Neural cell (in vitro differentiated cells): ENCODE measurements at regions not wholly inside any gene's neighbourhood (a gene's known extent, or its start where the extent isn't known, plus 50 kb on each side); places are given as distances from the start of the nearest gene placed in this dataset.

Experiments used
- H2AFZ ChIP-seq: fragments of 200-600, 300-800 bp; sonication (generic), shearing (Covaris generic); 2 replicates; pipeline ENCODE4 v1.6.0; 2014; ENCODE audit warnings: low read depth, mild to moderate bottlenecking, antibody characterized with exemption, low read length, moderate library complexity
- H3F3A ChIP-seq: fragments of 200-600 bp; shearing (Covaris generic); 2 replicates; pipeline ENCODE4 v1.6.1; 2016; ENCODE audit warnings: mild to moderate bottlenecking, moderate library complexity, mixed read lengths, antibody characterized with exemption, low read length; ENCODE audit not compliant: insufficient read depth, poor library complexity, severe bottlenecking
- H3K27ac ChIP-seq: fragments of 200-600, 300-800 bp; sonication (generic), shearing (Covaris generic); 2 replicates; pipeline ENCODE4 v1.5.1; 2014; ENCODE audit warnings: mild to moderate bottlenecking, low read length, moderate library complexity
- H3K27me3 ChIP-seq: fragments of 300-800, 200-600 bp; sonication (generic), shearing (Covaris generic); 2 replicates; pipeline ENCODE4 v1.6.0; 2014; ENCODE audit warnings: mild to moderate bottlenecking, low read depth, low read length, moderate library complexity; ENCODE audit not compliant: insufficient read depth
- H3K36me3 ChIP-seq: fragments of 300-800, 200-600 bp; sonication (generic), shearing (Covaris generic); 2 replicates; pipeline ENCODE4 v1.5.1; 2014; ENCODE audit warnings: mild to moderate bottlenecking, antibody characterized with exemption, low read length, moderate library complexity; ENCODE audit not compliant: insufficient read depth
- H3K4me2 ChIP-seq: fragments of 300-800, 200-600 bp; sonication (generic), shearing (Covaris generic); 2 replicates; pipeline ENCODE4 v1.6.0; 2014; ENCODE audit warnings: mild to moderate bottlenecking, low read length
- H3K4me3 ChIP-seq: fragments of 300-800, 200-600 bp; sonication (generic), shearing (Covaris generic); 2 replicates; pipeline ENCODE4 v1.5.1; 2014; ENCODE audit warnings: mild to moderate bottlenecking, low read length, moderate library complexity
- H3K79me2 ChIP-seq: fragments of 200-600 bp; shearing (Covaris generic); replicated peaks from 2 replicates; pipeline ENCODE4 v1.6.0; 2014; ENCODE audit warnings: mild to moderate bottlenecking, low read length, moderate library complexity; ENCODE audit not compliant: insufficient read depth
- H3K9ac ChIP-seq: fragments of 300-800, 200-600 bp; sonication (generic), shearing (Covaris generic); 2 replicates; pipeline ENCODE4 v1.6.1; 2016; ENCODE audit warnings: mild to moderate bottlenecking, low read length, mixed read lengths
- H3K9me2 ChIP-seq: fragments of 200-600 bp; shearing (Covaris generic); 2 replicates; pipeline ENCODE4 v1.6.1; 2016; ENCODE audit warnings: mild to moderate bottlenecking, low read length, mixed read lengths; ENCODE audit not compliant: insufficient read depth
- H3K9me3 ChIP-seq: fragments of 200-600, 300-800 bp; sonication (generic), shearing (Covaris generic); 2 replicates; pipeline ENCODE4 v1.6.1; 2016; ENCODE audit warnings: mild to moderate bottlenecking, mixed run types, low read length, moderate library complexity, mixed read lengths
- H4K20me1 ChIP-seq: fragments of 200-600 bp; shearing (Covaris generic); 2 replicates; pipeline ENCODE4 v1.6.1; 2016; ENCODE audit warnings: mild to moderate bottlenecking, mixed run types; ENCODE audit not compliant: insufficient read depth
- EP300 ChIP-seq: fragments of 450-650 bp; conservative IDR thresholded peaks from 2 replicates; pipeline ENCODE4 v1.6.1; 2014; ENCODE audit warnings: antibody characterized with exemption, mild to moderate bottlenecking, moderate library complexity; ENCODE audit not compliant: poor library complexity, severe bottlenecking
- EZH2 ChIP-seq: fragments of 200-600, 300-800 bp; shearing (Covaris generic), sonication (generic); IDR thresholded peaks from 2 replicates; pipeline ENCODE4 v1.6.1; 2014; ENCODE audit warnings: antibody characterized with exemption, low read length, borderline replicate concordance, mild to moderate bottlenecking; ENCODE audit not compliant: insufficient read depth, poor library complexity, severe bottlenecking
- MXI1 ChIP-seq: fragments of 450-650 bp; conservative IDR thresholded peaks from 2 replicates; pipeline ENCODE4 v1.6.1; 2014; ENCODE audit warnings: antibody characterized with exemption, mild to moderate bottlenecking; ENCODE audit not compliant: poor library complexity, severe bottlenecking
- POLR2AphosphoS5 ChIP-seq: IDR thresholded peaks from 2 replicates; pipeline ENCODE4 v1.6.1; 2012
- RAD21 ChIP-seq: fragments of 450-650 bp; conservative IDR thresholded peaks from 2 replicates; pipeline ENCODE4 v1.6.1; 2014; ENCODE audit warnings: antibody characterized with exemption, mild to moderate bottlenecking, moderate library complexity
- SMC3 ChIP-seq: fragments of 450-650 bp; conservative IDR thresholded peaks from 2 replicates; pipeline ENCODE4 v1.6.1; 2014; ENCODE audit warnings: antibody characterized with exemption, mild to moderate bottlenecking, moderate library complexity; ENCODE audit not compliant: poor library complexity
- TAF1 ChIP-seq: IDR thresholded peaks from 2 replicates; pipeline ENCODE4 v1.6.1; 2012; ENCODE audit warnings: low read depth
- TF ChIP-seq, protein P1 (sequence below): IDR thresholded peaks from 2 replicates; pipeline ENCODE4 v1.6.1; 2012; ENCODE audit warnings: borderline replicate concordance
- TF ChIP-seq, protein P2 (sequence below): fragments of 450-650 bp; IDR thresholded peaks from 2 replicates; pipeline ENCODE4 v1.5.1; 2014; ENCODE audit warnings: antibody characterized with exemption, mild to moderate bottlenecking, moderate library complexity; ENCODE audit not compliant: poor library complexity, severe bottlenecking

DNA sequence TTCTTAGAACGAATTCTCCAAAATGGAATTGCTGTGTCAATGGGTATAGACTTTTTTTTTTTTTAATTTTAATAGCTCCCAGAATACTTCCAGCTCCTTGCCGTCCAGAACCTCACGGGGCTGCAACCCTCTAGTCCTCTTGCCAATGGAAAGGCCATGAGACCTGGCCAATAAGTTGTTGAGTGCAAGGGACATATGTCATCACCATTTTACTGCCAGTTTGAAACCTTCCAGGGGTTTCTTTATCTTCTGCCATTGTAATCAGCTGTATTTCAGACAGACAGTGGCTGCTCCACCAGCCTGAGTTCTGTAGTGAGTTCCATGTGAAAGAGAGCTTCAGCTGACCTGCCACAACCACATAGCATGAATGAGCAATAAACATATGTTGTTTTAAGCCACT, 95.0 kb upstream of the PTPRG start:
- no peaks in the 10 kb centered on the region for H3K36me3 ChIP-seq
- peaks cover under 1% of the 10 kb centered on the region for H3K9me3 ChIP-seq
- TF ChIP-seq EZH2 (no peak), RAD21 (no peak), EP300 (no peak), TAF1 (no peak), SMC3 (no peak), MXI1 (no peak), POLR2AphosphoS5 (no peak)
- TF ChIP-seq, protein P1, sequence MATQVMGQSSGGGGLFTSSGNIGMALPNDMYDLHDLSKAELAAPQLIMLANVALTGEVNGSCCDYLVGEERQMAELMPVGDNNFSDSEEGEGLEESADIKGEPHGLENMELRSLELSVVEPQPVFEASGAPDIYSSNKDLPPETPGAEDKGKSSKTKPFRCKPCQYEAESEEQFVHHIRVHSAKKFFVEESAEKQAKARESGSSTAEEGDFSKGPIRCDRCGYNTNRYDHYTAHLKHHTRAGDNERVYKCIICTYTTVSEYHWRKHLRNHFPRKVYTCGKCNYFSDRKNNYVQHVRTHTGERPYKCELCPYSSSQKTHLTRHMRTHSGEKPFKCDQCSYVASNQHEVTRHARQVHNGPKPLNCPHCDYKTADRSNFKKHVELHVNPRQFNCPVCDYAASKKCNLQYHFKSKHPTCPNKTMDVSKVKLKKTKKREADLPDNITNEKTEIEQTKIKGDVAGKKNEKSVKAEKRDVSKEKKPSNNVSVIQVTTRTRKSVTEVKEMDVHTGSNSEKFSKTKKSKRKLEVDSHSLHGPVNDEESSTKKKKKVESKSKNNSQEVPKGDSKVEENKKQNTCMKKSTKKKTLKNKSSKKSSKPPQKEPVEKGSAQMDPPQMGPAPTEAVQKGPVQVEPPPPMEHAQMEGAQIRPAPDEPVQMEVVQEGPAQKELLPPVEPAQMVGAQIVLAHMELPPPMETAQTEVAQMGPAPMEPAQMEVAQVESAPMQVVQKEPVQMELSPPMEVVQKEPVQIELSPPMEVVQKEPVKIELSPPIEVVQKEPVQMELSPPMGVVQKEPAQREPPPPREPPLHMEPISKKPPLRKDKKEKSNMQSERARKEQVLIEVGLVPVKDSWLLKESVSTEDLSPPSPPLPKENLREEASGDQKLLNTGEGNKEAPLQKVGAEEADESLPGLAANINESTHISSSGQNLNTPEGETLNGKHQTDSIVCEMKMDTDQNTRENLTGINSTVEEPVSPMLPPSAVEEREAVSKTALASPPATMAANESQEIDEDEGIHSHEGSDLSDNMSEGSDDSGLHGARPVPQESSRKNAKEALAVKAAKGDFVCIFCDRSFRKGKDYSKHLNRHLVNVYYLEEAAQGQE: no peak
- TF ChIP-seq, protein P2, sequence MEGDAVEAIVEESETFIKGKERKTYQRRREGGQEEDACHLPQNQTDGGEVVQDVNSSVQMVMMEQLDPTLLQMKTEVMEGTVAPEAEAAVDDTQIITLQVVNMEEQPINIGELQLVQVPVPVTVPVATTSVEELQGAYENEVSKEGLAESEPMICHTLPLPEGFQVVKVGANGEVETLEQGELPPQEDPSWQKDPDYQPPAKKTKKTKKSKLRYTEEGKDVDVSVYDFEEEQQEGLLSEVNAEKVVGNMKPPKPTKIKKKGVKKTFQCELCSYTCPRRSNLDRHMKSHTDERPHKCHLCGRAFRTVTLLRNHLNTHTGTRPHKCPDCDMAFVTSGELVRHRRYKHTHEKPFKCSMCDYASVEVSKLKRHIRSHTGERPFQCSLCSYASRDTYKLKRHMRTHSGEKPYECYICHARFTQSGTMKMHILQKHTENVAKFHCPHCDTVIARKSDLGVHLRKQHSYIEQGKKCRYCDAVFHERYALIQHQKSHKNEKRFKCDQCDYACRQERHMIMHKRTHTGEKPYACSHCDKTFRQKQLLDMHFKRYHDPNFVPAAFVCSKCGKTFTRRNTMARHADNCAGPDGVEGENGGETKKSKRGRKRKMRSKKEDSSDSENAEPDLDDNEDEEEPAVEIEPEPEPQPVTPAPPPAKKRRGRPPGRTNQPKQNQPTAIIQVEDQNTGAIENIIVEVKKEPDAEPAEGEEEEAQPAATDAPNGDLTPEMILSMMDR: no peak
- H3F3A ChIP-seq: no peaks in the 10 kb centered on the region
- H3K4me2 ChIP-seq: no peak overlapping the region
- H3K4me3 ChIP-seq: no peak overlapping the region
- H4K20me1 ChIP-seq: no peaks in the 10 kb centered on the region
- no peak overlapping the region for H3K27ac ChIP-seq
- H3K27me3 ChIP-seq: no peaks in the 10 kb centered on the region
- no peak overlapping the region for H3K9ac ChIP-seq
- no peaks in the 10 kb centered on the region for H3K9me2 ChIP-seq
- H2AFZ ChIP-seq: no peak overlapping the region
- no peaks in the 10 kb centered on the region for H3K79me2 ChIP-seq

DNA sequence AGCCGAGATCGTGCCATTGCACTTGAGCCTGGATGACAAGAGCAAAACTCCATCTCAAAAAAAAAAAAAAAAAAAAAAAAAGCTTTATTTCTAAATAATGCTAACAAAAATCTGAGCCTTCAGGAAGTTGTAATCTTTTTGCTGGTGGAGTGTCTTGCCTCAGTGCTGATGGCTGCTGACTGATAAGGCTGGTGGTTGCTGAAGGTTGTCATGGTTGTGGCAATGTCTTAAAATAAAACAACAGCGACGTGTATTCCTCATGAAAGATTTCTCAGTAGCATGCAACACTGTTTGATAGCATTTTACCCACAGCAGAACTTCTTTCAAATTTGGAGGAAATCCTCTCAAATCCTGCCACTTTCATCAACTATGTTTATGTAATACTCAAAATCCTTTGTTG, 77.4 kb upstream of the PTPRG start:
- H3K4me2 ChIP-seq: no peak overlapping the region
- no peak overlapping the region for H2AFZ ChIP-seq
- no peak overlapping the region for H3K27ac ChIP-seq

More for the DNA sequence above, 77.4 kb upstream of the PTPRG start:
- no peaks in the 10 kb centered on the region for H3K27me3 ChIP-seq
- no peak for TF ChIP-seq TAF1
- TF ChIP-seq MXI1: no peak
- no peak for TF ChIP-seq RAD21
- no peak for TF ChIP-seq POLR2AphosphoS5
- TF ChIP-seq EP300: no peak
- no peak for TF ChIP-seq EZH2
- TF ChIP-seq, protein P2: no peak
- H3K9me3 ChIP-seq: no peaks in the 10 kb centered on the region
- H4K20me1 ChIP-seq: no peaks in the 10 kb centered on the region
- no peaks in the 10 kb centered on the region for H3K9me2 ChIP-seq
- H3F3A ChIP-seq: no peaks in the 10 kb centered on the region
- H3K9ac ChIP-seq: no peak overlapping the region
- H3K36me3 ChIP-seq: no peaks in the 10 kb centered on the region
- H3K79me2 ChIP-seq: no peaks in the 10 kb centered on the region
- H3K4me3 ChIP-seq: no peak overlapping the region
